ENCODE measurements at regions not wholly inside any gene's neighbourhood (a gene's known extent, or its start where the extent isn't known, plus 50 kb on each side); places are given as distances from the start of the nearest gene placed in this dataset.
"Not testable (repeated sequence)": the region's sequence is repeated elsewhere in the genome, so short reads cannot be mapped to it uniquely, and the experiment has no call there.

DNA sequence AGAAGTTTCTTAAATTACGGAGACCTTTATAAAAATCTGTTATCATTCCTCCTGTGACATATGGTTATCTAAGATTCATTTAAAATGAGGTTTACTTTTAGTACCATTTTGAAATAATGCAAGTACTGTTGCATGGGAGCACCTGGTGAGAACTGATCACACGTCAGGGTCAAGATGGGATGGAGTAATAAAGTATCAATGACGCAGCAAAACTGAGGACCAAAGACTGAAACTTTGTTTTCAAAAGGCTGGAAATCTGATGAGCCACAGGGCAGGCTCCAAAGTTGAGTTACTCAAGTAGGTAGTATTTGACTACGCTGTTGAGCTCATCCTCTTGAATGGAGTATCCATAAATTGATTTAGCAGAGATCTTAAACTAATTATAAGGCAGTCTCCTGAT lies 411.9 kb upstream of the ZNF804A start:
- Histone ChIP-seq H3K4me3 (ENCODE audit: control insufficient read depth in 1 of 7, extremely low read depth in 1 of 7, insufficient read depth in 4 of 7, low read depth in 2 of 7, low read length in 6 of 7) (no peak overlapping the region), H3K4me1 (ENCODE audit: control extremely low read depth in 1 of 4, control insufficient read depth in 4 of 4, insufficient read depth in 4 of 4, low read length in 3 of 4) (no peaks in the 10 kb centered on the region), H3K27ac (ENCODE audit: insufficient read depth in 1 of 2, low read depth in 1 of 2, low read length in 2 of 2, poor library complexity in 1 of 2, severe bottlenecking in 2 of 2) (no peak overlapping the region), H3K27me3 (replicated peaks in 2 of 5; ENCODE audit: control insufficient read depth in 4 of 5, insufficient read depth in 5 of 5, low read length in 4 of 5) (no peaks in the 10 kb centered on the region), H3K9me3 (ENCODE audit: control extremely low read depth in 1 of 5, control insufficient read depth in 4 of 5, insufficient read depth in 2 of 5, low read depth in 1 of 5, low read length in 4 of 5) (peaks cover 0 to 1% (median 0%) of the 10 kb centered on the region in 5 experiments), H3K36me3 (ENCODE audit: control insufficient read depth in 4 of 4, insufficient read depth in 4 of 4, low read length in 3 of 4) (no peaks in the 10 kb centered on the region)
- 88% methylated on average over 2 of the region's 4 CpGs for WGBS (ENCODE audit: insufficient coverage)
- no peak for DNase-seq
- ChIA-PET POLR2A (no interaction called here), CTCF (no interaction called here)

DNA sequence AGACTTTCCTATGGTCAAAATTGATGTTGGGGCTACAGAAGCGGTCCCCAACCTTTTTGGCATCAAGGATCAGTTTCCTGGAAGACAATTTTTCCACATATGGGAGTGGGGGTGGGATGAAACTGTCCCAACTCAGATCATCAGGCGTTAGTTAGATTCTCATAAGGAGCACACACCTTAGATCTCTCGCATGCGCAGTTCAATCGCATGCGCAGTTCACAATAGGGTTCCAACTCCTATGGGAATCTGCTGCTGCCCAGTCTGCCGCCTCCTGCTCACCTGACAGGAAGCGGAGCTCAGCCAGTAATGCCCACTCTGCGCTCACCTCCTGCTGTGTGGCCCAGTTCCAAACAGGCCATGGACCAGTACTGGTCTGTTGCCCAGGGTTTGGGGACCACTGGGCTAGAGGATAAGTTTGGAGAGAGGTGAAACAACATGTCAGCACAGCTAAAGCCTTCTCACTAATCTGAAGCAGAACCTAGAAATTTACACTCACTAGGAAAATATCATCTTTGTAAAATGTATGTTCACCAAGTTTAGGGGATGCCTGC lies 410.8 kb upstream of the ZNF804A start:
- Histone ChIP-seq H3K9me3 (ENCODE audit: control extremely low read depth in 1 of 5, control insufficient read depth in 4 of 5, insufficient read depth in 2 of 5, low read depth in 1 of 5, low read length in 4 of 5) (peaks cover 0 to 1% (median 0%) of the 10 kb centered on the region in 5 experiments), H3K27me3 (replicated peaks in 2 of 5; ENCODE audit: control insufficient read depth in 4 of 5, insufficient read depth in 5 of 5, low read length in 4 of 5) (no peaks in the 10 kb centered on the region), H3K4me1 (ENCODE audit: control extremely low read depth in 1 of 4, control insufficient read depth in 4 of 4, insufficient read depth in 4 of 4, low read length in 3 of 4) (no peaks in the 10 kb centered on the region), H3K27ac (ENCODE audit: insufficient read depth in 1 of 2, low read depth in 1 of 2, low read length in 2 of 2, poor library complexity in 1 of 2, severe bottlenecking in 2 of 2) (no peak overlapping the region), H3K4me3 (ENCODE audit: control insufficient read depth in 1 of 7, extremely low read depth in 1 of 7, insufficient read depth in 4 of 7, low read depth in 2 of 7, low read length in 6 of 7) (no peak overlapping the region), H3K36me3 (ENCODE audit: control insufficient read depth in 4 of 4, insufficient read depth in 4 of 4, low read length in 3 of 4) (no peaks in the 10 kb centered on the region)
- DNase-seq, result no peak
- WGBS (ENCODE audit: insufficient coverage), result 97% methylated on average over 9 of the region's 9 CpGs
- ChIA-PET POLR2A (no interaction called here), CTCF (no interaction called here)

DNA sequence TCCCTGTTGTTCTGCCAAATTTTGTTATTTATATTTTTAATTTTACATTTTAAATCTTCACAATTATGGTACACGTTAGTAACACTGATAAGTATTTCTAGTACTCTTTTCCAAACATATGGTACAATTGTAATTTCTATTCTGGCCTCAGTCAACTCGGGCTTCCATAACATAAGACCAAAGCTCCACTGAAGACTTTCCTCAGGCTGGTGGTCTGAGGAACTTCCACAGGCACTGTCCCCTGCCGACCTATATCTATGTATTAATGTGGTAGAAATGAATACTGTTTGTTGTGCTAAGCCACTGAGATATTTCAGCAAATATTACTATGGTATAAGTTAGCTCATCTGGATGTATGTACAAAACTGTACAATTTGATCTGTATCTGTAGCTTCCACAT lies 407.6 kb upstream of the ZNF804A start:
- CTCF ChIA-PET, result no interaction called here
- Histone ChIP-seq H3K4me1 (ENCODE audit: control extremely low read depth in 1 of 4, control insufficient read depth in 4 of 4, insufficient read depth in 4 of 4, low read length in 3 of 4) (no peaks in the 10 kb centered on the region), H3K4me3 (ENCODE audit: control insufficient read depth in 1 of 7, extremely low read depth in 1 of 7, insufficient read depth in 4 of 7, low read depth in 2 of 7, low read length in 6 of 7) (no peak overlapping the region), H3K27ac (ENCODE audit: insufficient read depth in 1 of 2, low read depth in 1 of 2, low read length in 2 of 2, poor library complexity in 1 of 2, severe bottlenecking in 2 of 2) (no peak overlapping the region), H3K36me3 (ENCODE audit: control insufficient read depth in 4 of 4, insufficient read depth in 4 of 4, low read length in 3 of 4) (no peaks in the 10 kb centered on the region), H3K9me3 (ENCODE audit: control extremely low read depth in 1 of 5, control insufficient read depth in 4 of 5, insufficient read depth in 2 of 5, low read depth in 1 of 5, low read length in 4 of 5) (no peaks in the 10 kb centered on the region), H3K27me3 (replicated peaks in 2 of 5; ENCODE audit: control insufficient read depth in 4 of 5, insufficient read depth in 5 of 5, low read length in 4 of 5) (no peaks in the 10 kb centered on the region)
- WGBS (ENCODE audit: insufficient coverage), result 80% methylated on average over 1 of the region's 3 CpGs
- DNase-seq, result no peak
- POLR2A ChIA-PET, result interaction anchor here (0.6 kb wide), 1 partner anchor 31 kb away, joined by 3 read pairs; no protein-coding TSS in a partner anchor

DNA sequence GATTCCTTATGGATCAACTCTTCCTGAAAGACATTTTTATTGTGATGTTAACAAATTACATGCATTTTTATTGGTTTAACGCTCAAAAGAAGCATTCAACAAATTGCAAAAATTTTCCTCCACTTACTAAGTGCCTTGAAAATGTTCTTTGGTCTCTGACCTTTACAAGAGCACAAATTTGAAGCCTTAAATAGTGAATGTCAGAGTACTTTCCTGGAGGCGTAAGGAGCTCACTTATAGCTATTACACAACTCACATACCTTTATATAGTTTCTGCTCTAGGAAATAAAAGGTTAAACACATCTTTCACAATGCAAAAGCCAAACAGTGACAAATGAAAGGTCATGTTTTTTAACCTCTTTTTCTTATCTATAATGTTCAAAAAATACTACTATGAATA lies 405.7 kb upstream of the ZNF804A start:
- Histone ChIP-seq H3K9me3 (ENCODE audit: control extremely low read depth in 1 of 5, control insufficient read depth in 4 of 5, insufficient read depth in 2 of 5, low read depth in 1 of 5, low read length in 4 of 5) (no peaks in the 10 kb centered on the region), H3K27me3 (replicated peaks in 2 of 5; ENCODE audit: control insufficient read depth in 4 of 5, insufficient read depth in 5 of 5, low read length in 4 of 5) (no peaks in the 10 kb centered on the region), H3K27ac (ENCODE audit: insufficient read depth in 1 of 2, low read depth in 1 of 2, low read length in 2 of 2, poor library complexity in 1 of 2, severe bottlenecking in 2 of 2) (no peak overlapping the region), H3K36me3 (ENCODE audit: control insufficient read depth in 4 of 4, insufficient read depth in 4 of 4, low read length in 3 of 4) (no peaks in the 10 kb centered on the region), H3K4me1 (ENCODE audit: control extremely low read depth in 1 of 4, control insufficient read depth in 4 of 4, insufficient read depth in 4 of 4, low read length in 3 of 4) (no peaks in the 10 kb centered on the region), H3K4me3 (ENCODE audit: control insufficient read depth in 1 of 7, extremely low read depth in 1 of 7, insufficient read depth in 4 of 7, low read depth in 2 of 7, low read length in 6 of 7) (no peak overlapping the region)
- CTCF ChIA-PET, result no interaction called here
- POLR2A ChIA-PET, result no interaction called here
- DNase-seq, result no peak
- WGBS (ENCODE audit: insufficient coverage), result 93% methylated on average over 2 of the region's 2 CpGs

DNA sequence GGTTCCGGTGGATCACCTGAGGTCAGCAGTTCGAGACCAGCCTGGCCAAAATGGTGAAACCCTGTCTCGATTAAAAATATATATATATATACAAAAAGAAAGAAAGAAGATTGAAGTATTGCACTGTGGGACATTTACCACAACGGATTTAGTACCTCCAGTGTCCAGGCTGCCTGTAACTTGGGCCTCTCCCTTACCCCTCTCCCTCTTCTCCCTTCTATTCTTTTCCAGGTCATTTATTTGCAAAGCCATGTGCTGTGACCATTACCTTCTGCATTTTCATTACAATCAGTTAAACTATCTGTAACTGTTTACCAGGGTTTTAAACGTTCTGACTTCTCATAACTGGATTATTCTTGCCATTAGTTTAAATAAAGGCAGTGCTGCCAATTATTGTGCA lies 400.9 kb upstream of the ZNF804A start:
- no peaks in the 10 kb centered on the region for H3K27me3 ChIP-seq (replicated peaks in 2 of 5; ENCODE audit: control insufficient read depth in 4 of 5, insufficient read depth in 5 of 5, low read length in 4 of 5)
- CTCF ChIA-PET, result no interaction called here
- no peak overlapping the region for H3K4me3 ChIP-seq (ENCODE audit: control insufficient read depth in 1 of 7, extremely low read depth in 1 of 7, insufficient read depth in 4 of 7, low read depth in 2 of 7, low read length in 6 of 7)
- POLR2A ChIA-PET, result no interaction called here
- H3K27ac ChIP-seq (ENCODE audit: insufficient read depth in 1 of 2, low read depth in 1 of 2, low read length in 2 of 2, poor library complexity in 1 of 2, severe bottlenecking in 2 of 2), result no peak overlapping the region
- no peak for DNase-seq
- WGBS (ENCODE audit: insufficient coverage), result no CpG with 5 or more reads among the region's 5 CpGs
- H3K36me3 ChIP-seq (ENCODE audit: control insufficient read depth in 4 of 4, insufficient read depth in 4 of 4, low read length in 3 of 4), result no peaks in the 10 kb centered on the region
- H3K4me1 ChIP-seq (ENCODE audit: control extremely low read depth in 1 of 4, control insufficient read depth in 4 of 4, insufficient read depth in 4 of 4, low read length in 3 of 4), result no peaks in the 10 kb centered on the region
- no peaks in the 10 kb centered on the region for H3K9me3 ChIP-seq (ENCODE audit: control extremely low read depth in 1 of 5, control insufficient read depth in 4 of 5, insufficient read depth in 2 of 5, low read depth in 1 of 5, low read length in 4 of 5)

DNA sequence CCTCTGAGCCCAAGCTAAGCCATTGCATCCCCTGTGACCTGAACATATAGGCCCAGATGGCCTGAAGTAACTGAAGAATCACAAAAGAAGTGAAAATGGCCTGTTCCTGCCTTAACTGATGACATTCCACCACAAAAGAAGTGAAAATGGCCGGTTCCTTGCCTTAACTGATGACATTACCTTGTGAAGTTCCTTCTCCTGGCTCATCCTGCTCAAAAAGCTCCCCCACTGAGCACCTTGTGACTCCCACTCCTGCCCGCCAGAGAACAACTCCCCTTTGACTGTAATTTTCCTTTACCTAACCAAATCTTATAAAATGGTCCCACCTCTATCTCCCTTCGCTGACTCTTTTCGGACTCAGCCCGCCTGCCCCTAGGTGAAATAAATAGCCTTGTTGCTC lies 399.5 kb upstream of the ZNF804A start:
- H3K4me3 ChIP-seq (ENCODE audit: control insufficient read depth in 1 of 7, extremely low read depth in 1 of 7, insufficient read depth in 4 of 7, low read depth in 2 of 7, low read length in 6 of 7); H3K4me1 ChIP-seq (ENCODE audit: control extremely low read depth in 1 of 4, control insufficient read depth in 4 of 4, insufficient read depth in 4 of 4, low read length in 3 of 4); H3K9me3 ChIP-seq (ENCODE audit: control extremely low read depth in 1 of 5, control insufficient read depth in 4 of 5, insufficient read depth in 2 of 5, low read depth in 1 of 5, low read length in 4 of 5); H3K27ac ChIP-seq (ENCODE audit: insufficient read depth in 1 of 2, low read depth in 1 of 2, low read length in 2 of 2, poor library complexity in 1 of 2, severe bottlenecking in 2 of 2); POLR2A ChIA-PET; CTCF ChIA-PET; DNase-seq; H3K36me3 ChIP-seq (ENCODE audit: control insufficient read depth in 4 of 4, insufficient read depth in 4 of 4, low read length in 3 of 4); H3K27me3 ChIP-seq (replicated peaks in 2 of 5; ENCODE audit: control insufficient read depth in 4 of 5, insufficient read depth in 5 of 5, low read length in 4 of 5): not testable (repeated sequence)
- 81% methylated on average over 2 of the region's 5 CpGs for WGBS (ENCODE audit: insufficient coverage)

DNA sequence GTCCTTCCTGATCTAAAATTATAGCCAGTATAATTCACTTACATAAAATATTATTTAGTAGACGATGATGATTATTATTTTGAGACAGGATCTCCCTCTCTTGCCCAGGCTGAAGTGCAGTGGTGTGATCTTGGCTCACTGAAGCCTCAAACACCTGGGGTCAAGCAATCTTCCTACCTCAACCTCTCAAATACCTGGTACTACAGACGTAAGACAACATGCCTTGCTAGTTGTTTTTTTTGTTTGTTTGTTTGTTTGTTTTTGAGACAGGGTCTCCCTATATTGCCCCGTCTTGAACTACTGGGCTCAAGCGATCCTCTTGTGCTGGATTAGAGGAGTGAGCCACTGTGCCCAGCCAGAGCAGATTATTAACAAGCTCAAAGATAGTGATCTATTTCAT lies 399.1 kb upstream of the ZNF804A start:
- Histone ChIP-seq H3K4me1 (ENCODE audit: control extremely low read depth in 1 of 4, control insufficient read depth in 4 of 4, insufficient read depth in 4 of 4, low read length in 3 of 4) (no peaks in the 10 kb centered on the region), H3K27ac (ENCODE audit: insufficient read depth in 1 of 2, low read depth in 1 of 2, low read length in 2 of 2, poor library complexity in 1 of 2, severe bottlenecking in 2 of 2) (no peak overlapping the region), H3K27me3 (replicated peaks in 2 of 5; ENCODE audit: control insufficient read depth in 4 of 5, insufficient read depth in 5 of 5, low read length in 4 of 5) (no peaks in the 10 kb centered on the region), H3K9me3 (ENCODE audit: control extremely low read depth in 1 of 5, control insufficient read depth in 4 of 5, insufficient read depth in 2 of 5, low read depth in 1 of 5, low read length in 4 of 5) (no peaks in the 10 kb centered on the region), H3K36me3 (ENCODE audit: control insufficient read depth in 4 of 4, insufficient read depth in 4 of 4, low read length in 3 of 4) (no peaks in the 10 kb centered on the region), H3K4me3 (ENCODE audit: control insufficient read depth in 1 of 7, extremely low read depth in 1 of 7, insufficient read depth in 4 of 7, low read depth in 2 of 7, low read length in 6 of 7) (no peak overlapping the region)
- DNase-seq, result no peak
- POLR2A ChIA-PET, result no interaction called here
- WGBS (ENCODE audit: insufficient coverage), result 100% methylated on average over 2 of the region's 4 CpGs
- CTCF ChIA-PET, result no interaction called here

All from common myeloid progenitor, CD34-positive (primary cell).